Keratinocyte (primary cell): ENCODE measurements at regions not wholly inside any gene's neighbourhood (a gene's known extent, or its start where the extent isn't known, plus 50 kb on each side); places are given as distances from the start of the nearest gene placed in this dataset.

ENCODE experiments used
- DNase-seq: peaks from one replicate; pipeline ENCODE4 v3.0.0-alpha.2; 2011; ENCODE audit warnings: low read depth, missing footprints, low spot score
- FAIRE-seq: peaks from 2 replicates; lab custom pipeline; 2011; peaks lifted over from hg19 to GRCh38; lab: Jason Lieb, UNC
- H2AFZ ChIP-seq: 2 replicates; pipeline ENCODE4 v1.6.0; 2012; ENCODE audit warnings: low read length, control low read depth, inconsistent platforms; ENCODE audit not compliant: control insufficient read depth
- H3K27ac ChIP-seq: 2 replicates; pipeline ENCODE4 v1.5.1; 2011; ENCODE audit warnings: low read length; ENCODE audit not compliant: control insufficient read depth, insufficient read depth
- H3K27me3 ChIP-seq: 3 replicates; pipeline ENCODE4 v1.6.0; 2011; ENCODE audit warnings: low read length; ENCODE audit not compliant: control insufficient read depth, insufficient read depth; ENCODE audit errors: extremely low read depth
- H3K36me3 ChIP-seq, 2 experiments: 2 replicates in 1 of 2; 3 replicates in 1 of 2; pipeline ENCODE4 v1.5.1; 2011; ENCODE audit warnings: low read length in 2 of 2, mild to moderate bottlenecking in 1 of 2; ENCODE audit not compliant: control insufficient read depth in 2 of 2, insufficient read depth in 2 of 2; ENCODE audit errors: extremely low read depth in 1 of 2
- H3K4me1 ChIP-seq: 3 replicates; pipeline ENCODE4 v1.5.1; 2011; ENCODE audit warnings: low read length; ENCODE audit not compliant: control insufficient read depth, insufficient read depth; ENCODE audit errors: extremely low read depth
- H3K4me2 ChIP-seq: 3 replicates; pipeline ENCODE4 v1.6.0; 2011; ENCODE audit warnings: low read depth, low read length; ENCODE audit not compliant: control insufficient read depth, insufficient read depth; ENCODE audit errors: extremely low read depth
- H3K4me3 ChIP-seq, 3 experiments: fragments of 200-600 bp in 1 of 3; sonication (generic) in 1 of 3; 2 replicates in 2 of 3; 3 replicates in 1 of 3; pipeline ENCODE4 v1.5.1; 2011 to 2016; ENCODE audit warnings: low read length in 3 of 3, mild to moderate bottlenecking in 3 of 3, control low read depth in 2 of 3, inconsistent platforms in 1 of 3, low read depth in 1 of 3, mixed read lengths in 1 of 3, mixed run types in 1 of 3, moderate library complexity in 1 of 3; ENCODE audit not compliant: control insufficient read depth in 2 of 3, insufficient read depth in 2 of 3; ENCODE audit errors: extremely low read depth in 1 of 3
- H3K79me2 ChIP-seq: 2 replicates; pipeline ENCODE4 v1.6.0; 2012; ENCODE audit warnings: low read length; ENCODE audit not compliant: control insufficient read depth, insufficient read depth
- H3K9ac ChIP-seq: 3 replicates; pipeline ENCODE4 v1.6.0; 2011; ENCODE audit warnings: low read length; ENCODE audit not compliant: control insufficient read depth, insufficient read depth; ENCODE audit errors: extremely low read depth
- H3K9me1 ChIP-seq: 3 replicates; pipeline ENCODE4 v1.6.0; 2011; ENCODE audit warnings: low read length; ENCODE audit not compliant: control insufficient read depth, insufficient read depth; ENCODE audit errors: extremely low read depth
- H3K9me3 ChIP-seq: 2 replicates; pipeline ENCODE4 v1.5.1; 2012; ENCODE audit warnings: low read depth, low read length; ENCODE audit not compliant: control insufficient read depth
- H4K20me1 ChIP-seq: 3 replicates; pipeline ENCODE4 v1.6.0; 2011; ENCODE audit warnings: low read length; ENCODE audit not compliant: control insufficient read depth, insufficient read depth; ENCODE audit errors: extremely low read depth
- CTCF ChIP-seq, 3 experiments: IDR thresholded peaks in 1 of 3; conservative IDR thresholded peaks in 1 of 3; optimal IDR thresholded peaks in 1 of 3; 2 replicates in 2 of 3; 3 replicates in 1 of 3; pipeline versions ENCODE3 to v1.5.1; 2011; ENCODE audit warnings: low read length in 3 of 3, mild to moderate bottlenecking in 3 of 3, moderate library complexity in 2 of 3, control low read depth in 1 of 3, inconsistent platforms in 1 of 3; ENCODE audit not compliant: insufficient read depth in 2 of 3; ENCODE audit errors: extremely low read depth in 1 of 3
- EZH2 ChIP-seq: IDR thresholded peaks from one replicate; pipeline ENCODE4 v1.6.1; 2012; ENCODE audit warnings: inconsistent platforms, mild to moderate bottlenecking, low read length, moderate library complexity
- dilution Hi-C: fragments of 300-500 bp; cut with MboI; formaldehyde crosslinking; loops from one replicate; pipeline ENCODE4 v1.7.0; 2020; ENCODE audit warnings: low sequenced_read_pairs; ENCODE audit not compliant: extremely low pct_ligation_motif_present

GRCh38 chr13:82740442-82740841 is 1141.8 kb downstream of the SLITRK1 start:
- H3K4me3 ChIP-seq: no peak overlapping the region
- H3K4me2 ChIP-seq: no peak overlapping the region
- H4K20me1 ChIP-seq: no peaks in the 10 kb centered on the region
- H3K27ac ChIP-seq: no peak overlapping the region
- FAIRE-seq: no peak
- H3K79me2 ChIP-seq: no peaks in the 10 kb centered on the region
- no peak overlapping the region for H3K9ac ChIP-seq
- no peaks in the 10 kb centered on the region for H3K36me3 ChIP-seq
- no peaks in the 10 kb centered on the region for H3K9me3 ChIP-seq
- dilution Hi-C loops: no loop called here
- no peaks in the 10 kb centered on the region for H3K4me1 ChIP-seq
- DNase-seq: no peak
- no peaks in the 10 kb centered on the region for H3K27me3 ChIP-seq
- H2AFZ ChIP-seq: no peak overlapping the region
- TF ChIP-seq CTCF (optimal IDR thresholded peaks at IDR 0.05 in 1 of 3, IDR thresholded peaks at IDR 0.05 in 1 of 3, conservative IDR thresholded peaks at IDR 0.05 in 1 of 3; ENCODE audit: extremely low read depth in 1 of 3, insufficient read depth in 2 of 3, low read length in 3 of 3) (no peak), EZH2 (no peak)
- no peaks in the 10 kb centered on the region for H3K9me1 ChIP-seq

- H3K9me1 ChIP-seq: no peaks in the 10 kb centered on the region
- no peak overlapping the region for H2AFZ ChIP-seq
- H3K4me3 ChIP-seq: no peak overlapping the region
- H3K4me1 ChIP-seq: no peaks in the 10 kb centered on the region
- no peaks in the 10 kb centered on the region for H3K9me3 ChIP-seq
- no peak overlapping the region for H3K4me2 ChIP-seq
- H3K79me2 ChIP-seq: no peaks in the 10 kb centered on the region
- no peaks in the 10 kb centered on the region for H3K27me3 ChIP-seq
- H3K9ac ChIP-seq: no peak overlapping the region
- dilution Hi-C loops: no loop called here
- DNase-seq (no peak), FAIRE-seq (no peak)
- no peak for TF ChIP-seq EZH2
- peak in 1 of 3 experiments; percentile 20 for TF ChIP-seq CTCF (optimal IDR thresholded peaks at IDR 0.05 in 1 of 3, IDR thresholded peaks at IDR 0.05 in 1 of 3, conservative IDR thresholded peaks at IDR 0.05 in 1 of 3; ENCODE audit: extremely low read depth in 1 of 3, insufficient read depth in 2 of 3, low read length in 3 of 3)
- no peak overlapping the region for H3K27ac ChIP-seq
- no peaks in the 10 kb centered on the region for H3K36me3 ChIP-seq
- H4K20me1 ChIP-seq: no peaks in the 10 kb centered on the region
These were observed 1142.4 kb downstream of the SLITRK1 start for GRCh38 chr13:82739881-82740280.
